Testis (tissue), 2 donors: ENCODE measurements at regions not wholly inside any gene's neighbourhood (a gene's known extent, or its start where the extent isn't known, plus 50 kb on each side); places are given as distances from the start of the nearest gene placed in this dataset.

Experiments
- POLR2A ChIP-seq: fragments of 450-650 bp; IDR thresholded peaks from one replicate; pipeline ENCODE4 v1.6.1; 2017; ENCODE audit warnings: antibody characterized with exemption, mild to moderate bottlenecking, moderate library complexity
- TF ChIP-seq, protein P1 (sequence below), 3 experiments: fragments of 450-650 bp in 2 of 3; fragments of 200-600 bp in 1 of 3; sonication (generic) in 1 of 3; IDR thresholded peaks; one replicate each; pipeline ENCODE4 v1.5.1; 2016 to 2019; ENCODE audit warnings: antibody characterized with exemption in 3 of 3, mild to moderate bottlenecking in 2 of 3, moderate library complexity in 1 of 3

GRCh38 chr7:83271212-83272099 is 108.8 kb upstream of the PCLO start:
- TF ChIP-seq, protein P1, sequence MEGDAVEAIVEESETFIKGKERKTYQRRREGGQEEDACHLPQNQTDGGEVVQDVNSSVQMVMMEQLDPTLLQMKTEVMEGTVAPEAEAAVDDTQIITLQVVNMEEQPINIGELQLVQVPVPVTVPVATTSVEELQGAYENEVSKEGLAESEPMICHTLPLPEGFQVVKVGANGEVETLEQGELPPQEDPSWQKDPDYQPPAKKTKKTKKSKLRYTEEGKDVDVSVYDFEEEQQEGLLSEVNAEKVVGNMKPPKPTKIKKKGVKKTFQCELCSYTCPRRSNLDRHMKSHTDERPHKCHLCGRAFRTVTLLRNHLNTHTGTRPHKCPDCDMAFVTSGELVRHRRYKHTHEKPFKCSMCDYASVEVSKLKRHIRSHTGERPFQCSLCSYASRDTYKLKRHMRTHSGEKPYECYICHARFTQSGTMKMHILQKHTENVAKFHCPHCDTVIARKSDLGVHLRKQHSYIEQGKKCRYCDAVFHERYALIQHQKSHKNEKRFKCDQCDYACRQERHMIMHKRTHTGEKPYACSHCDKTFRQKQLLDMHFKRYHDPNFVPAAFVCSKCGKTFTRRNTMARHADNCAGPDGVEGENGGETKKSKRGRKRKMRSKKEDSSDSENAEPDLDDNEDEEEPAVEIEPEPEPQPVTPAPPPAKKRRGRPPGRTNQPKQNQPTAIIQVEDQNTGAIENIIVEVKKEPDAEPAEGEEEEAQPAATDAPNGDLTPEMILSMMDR (IDR thresholded peaks at IDR 0.05), result peak in 2 of 3 experiments; percentile 11 to 24
- no peak for TF ChIP-seq POLR2A
